Left cardiac atrium (tissue), 4 donors: ENCODE measurements at regions not wholly inside any gene's neighbourhood (a gene's known extent, or its start where the extent isn't known, plus 50 kb on each side); places are given as distances from the start of the nearest gene placed in this dataset.
"Not testable (repeated sequence)": the region's sequence is repeated elsewhere in the genome, so short reads cannot be mapped to it uniquely, and the experiment has no call there.

Experiments
- ATAC-seq, 2 donors: fragments of 200-7000 bp; cut with Tn5 transposase; one replicate each; pipeline ENCODE4 v1.9.1; 2020; ENCODE audit warnings: mild to moderate bottlenecking in 2 of 2, moderate library complexity in 2 of 2
- DNase-seq: peaks from one replicate; pipeline ENCODE4 v3.0.0-alpha.2; 2020
- intact Hi-C, 2 donors: fragments of 100-400 bp; cut with DNase I; formaldehyde crosslinking; loops; one replicate each; pipeline versions ENCODE4 v1.14.1 to v1.15.1; 2022 to 2023
- donor health status: DM: no; HTN: yes; CAD: no.
- donor health status: DM: no; HTN: yes; CAD: no; lungs with severe emphysema.
- donor health status: DM: yes; HTN: yes; CAD: no.
- donor health status: Dilated cardiomyopathy.

GRCh38 chr5:124537522-124537921 lies 208.9 kb downstream of the ZNF608 start:
- no peak for DNase-seq

GRCh38 chr5:124537107-124537506 lies 209.3 kb downstream of the ZNF608 start:
- intact Hi-C loops, result no loop called here
- ATAC-seq (no peak), DNase-seq (no peak)

More at GRCh38 chr5:124537522-124537921, 208.9 kb downstream of the ZNF608 start:
- ATAC-seq, result no peak
- intact Hi-C loops, result no loop called here

GRCh38 chr5:124536333-124536732 lies 210.1 kb downstream of the ZNF608 start:
- intact Hi-C loops, result no loop called here
- ATAC-seq (no peak), DNase-seq (no peak)

GRCh38 chr5:124530916-124531315 lies 215.5 kb downstream of the ZNF608 start:
- no peak for DNase-seq
- ATAC-seq, result no peak
- intact Hi-C loops, result no loop called here

GRCh38 chr5:124528838-124529237 lies 217.6 kb downstream of the ZNF608 start:
- ATAC-seq (no peak), DNase-seq (no peak)
- intact Hi-C loops, result no loop called here

- ATAC-seq, result peak; percentile 42 to 93
- intact Hi-C loops, result no loop called here
These were observed 219.0 kb downstream of the ZNF608 start for GRCh38 chr5:124527220-124527991.

GRCh38 chr5:124526079-124526478 lies 220.4 kb downstream of the ZNF608 start:
- DNase-seq, ATAC-seq, intact Hi-C loops: not testable (repeated sequence)

More at GRCh38 chr5:124527220-124527991, 219.0 kb downstream of the ZNF608 start:
- no peak for DNase-seq

GRCh38 chr5:124524552-124525232 lies 221.7 kb downstream of the ZNF608 start:
- ATAC-seq (no peak), DNase-seq (no peak)
- intact Hi-C loops, result no loop called here

- no peak for ATAC-seq
- intact Hi-C loops, result no loop called here
- no peak for DNase-seq
These were observed 222.5 kb downstream of the ZNF608 start for GRCh38 chr5:124523897-124524296.

- intact Hi-C loops, result no loop called here
- DNase-seq, result no peak
- ATAC-seq, result no peak
These were observed 223.4 kb downstream of the ZNF608 start for GRCh38 chr5:124522992-124523391.

- no peak for DNase-seq
- intact Hi-C loops, result no loop called here
- no peak for ATAC-seq
These were observed 224.8 kb downstream of the ZNF608 start for GRCh38 chr5:124521461-124522230.

- DNase-seq (peak; percentile 40), ATAC-seq (peak; percentile 80 to 92)
- intact Hi-C loops, result no loop called here
These were observed 227.0 kb downstream of the ZNF608 start for GRCh38 chr5:124519396-124519795.

GRCh38 chr5:124516567-124516966 lies 229.9 kb downstream of the ZNF608 start:
- intact Hi-C loops, result no loop called here
- ATAC-seq, result no peak

GRCh38 chr5:124515497-124516245 lies 230.8 kb downstream of the ZNF608 start:
- intact Hi-C loops, result no loop called here
- DNase-seq, result no peak
- ATAC-seq, result peak; percentile 25 to 45

More at GRCh38 chr5:124516567-124516966, 229.9 kb downstream of the ZNF608 start:
- no peak for DNase-seq

- no peak for ATAC-seq
- intact Hi-C loops, result no loop called here
- DNase-seq, result no peak
These were observed 231.5 kb downstream of the ZNF608 start for GRCh38 chr5:124514956-124515355.

GRCh38 chr5:124512952-124513632 lies 233.3 kb downstream of the ZNF608 start:
- no peak for ATAC-seq
- intact Hi-C loops, result no loop called here
- no peak for DNase-seq

GRCh38 chr5:124512236-124512635 lies 234.2 kb downstream of the ZNF608 start:
- intact Hi-C loops, result no loop called here
- DNase-seq, result peak; percentile 44
- ATAC-seq, result peak; percentile 35 to 72

- DNase-seq (no peak), ATAC-seq (no peak)
- intact Hi-C loops, result no loop called here
These were observed 234.6 kb downstream of the ZNF608 start for GRCh38 chr5:124511791-124512190.

GRCh38 chr5:124507688-124508087 lies 238.8 kb downstream of the ZNF608 start:
- no peak for ATAC-seq
- no peak for DNase-seq
- intact Hi-C loops, result no loop called here
